CD4-positive, CD25-positive, alpha-beta regulatory T cell (primary cell): ENCODE measurements at regions not wholly inside any gene's neighbourhood (a gene's known extent, or its start where the extent isn't known, plus 50 kb on each side); places are given as distances from the start of the nearest gene placed in this dataset.

Experiments
- ATAC-seq, 2 donors: fragments of 150-1000 bp; cut with Tn5 transposase; one replicate each; pipeline ENCODE4 v1.10.0; 2021; ENCODE audit warnings: low read depth in 2 of 2, moderate number of reproducible peaks in 2 of 2, moderate library complexity in 1 of 2
- DNase-seq, 3 donors: peaks; one replicate each; pipeline versions ENCODE4 v3.0.0 to v3.0.0-alpha.2; 2012 to 2022; ENCODE audit warnings: mixed read lengths in 1 of 3
- H3K27ac ChIP-seq: one replicate; pipeline ENCODE4 v1.7.0; 2013; ENCODE audit warnings: mild to moderate bottlenecking, low read length; ENCODE audit not compliant: insufficient read depth, poor library complexity, severe bottlenecking
- H3K27me3 ChIP-seq: one replicate; pipeline ENCODE4 v1.7.0; 2013; ENCODE audit warnings: low read length; ENCODE audit not compliant: control insufficient read depth, insufficient read depth
- H3K36me3 ChIP-seq: one replicate; pipeline ENCODE4 v1.7.0; 2013; ENCODE audit warnings: mild to moderate bottlenecking, low read length, moderate library complexity; ENCODE audit not compliant: control insufficient read depth, insufficient read depth
- H3K4me1 ChIP-seq: 2 replicates; pipeline ENCODE4 v1.7.0; 2013; ENCODE audit warnings: mild to moderate bottlenecking, low read length; ENCODE audit not compliant: insufficient read depth, control insufficient read depth, poor library complexity, severe bottlenecking
- H3K4me3 ChIP-seq: one replicate; pipeline ENCODE4 v1.7.0; 2013; ENCODE audit warnings: low read depth, mild to moderate bottlenecking, low read length, moderate library complexity
- H3K9me3 ChIP-seq, 2 experiments: 1 replicate in 1 of 2; 2 replicates in 1 of 2; pipeline ENCODE4 v1.7.0; 2013; ENCODE audit warnings: low read length in 2 of 2, mild to moderate bottlenecking in 1 of 2, moderate library complexity in 1 of 2; ENCODE audit not compliant: control insufficient read depth in 2 of 2
- H3K27ac Mint-ChIP-seq, 3 donors: one replicate each; pipeline ENCODE4 v1.8.0; 2020 to 2022; ENCODE audit warnings: mild to moderate bottlenecking in 3 of 3, mixed read lengths in 3 of 3, moderate library complexity in 2 of 3
- H3K27me3 Mint-ChIP-seq: one replicate; pipeline ENCODE4 v1.8.0; 2022; ENCODE audit warnings: mild to moderate bottlenecking, mixed read lengths
- H3K36me3 Mint-ChIP-seq: one replicate; pipeline ENCODE4 v1.8.0; 2020; ENCODE audit warnings: mixed read lengths
- H3K4me1 Mint-ChIP-seq, 4 donors: one replicate each; pipeline ENCODE4 v1.8.0; 2020 to 2022; ENCODE audit warnings: mixed read lengths in 4 of 4, mild to moderate bottlenecking in 1 of 4
- H3K4me3 Mint-ChIP-seq, 4 donors: one replicate each; pipeline ENCODE4 v1.8.0; 2020 to 2022; ENCODE audit warnings: mild to moderate bottlenecking in 4 of 4, mixed read lengths in 4 of 4, moderate library complexity in 3 of 4
- H3K9me3 Mint-ChIP-seq, 7 donors: one replicate each; pipeline ENCODE4 v1.8.0; 2020 to 2022; ENCODE audit warnings: mixed read lengths in 7 of 7, mild to moderate bottlenecking in 3 of 7, moderate library complexity in 2 of 7

- Mint-ChIP-seq H3K27ac (no peak overlapping the region), H3K27me3 (no peaks in the 10 kb centered on the region), H3K4me1 (no peaks in the 10 kb centered on the region), H3K4me3 (no peak overlapping the region), H3K9me3 (peaks cover 8 to 19% (median 12%) of the 10 kb centered on the region in 7 donors), H3K36me3 (no peaks in the 10 kb centered on the region)
- Histone ChIP-seq H3K27ac (no peak overlapping the region), H3K4me3 (no peak overlapping the region), H3K4me1 (no peaks in the 10 kb centered on the region), H3K9me3 (peaks cover 0 to 13% of the 10 kb centered on the region in 2 experiments), H3K27me3 (no peaks in the 10 kb centered on the region), H3K36me3 (no peaks in the 10 kb centered on the region)
- DNase-seq = no peak
- no peak for ATAC-seq
Measured at GRCh38 chr3:78153973-78154372, 1114.1 kb downstream of the ROBO2 start.

GRCh38 chr3:78154521-78155186 lies 1114.8 kb downstream of the ROBO2 start:
- no peak for DNase-seq
- no peak for ATAC-seq
- Histone ChIP-seq H3K27ac (no peak overlapping the region), H3K4me3 (no peak overlapping the region), H3K27me3 (no peaks in the 10 kb centered on the region), H3K9me3 (peaks cover 0 to 13% of the 10 kb centered on the region in 2 experiments), H3K4me1 (no peaks in the 10 kb centered on the region), H3K36me3 (no peaks in the 10 kb centered on the region)
- H3K36me3 Mint-ChIP-seq = no peaks in the 10 kb centered on the region
- H3K27me3 Mint-ChIP-seq = no peaks in the 10 kb centered on the region
- no peaks in the 10 kb centered on the region for H3K4me1 Mint-ChIP-seq
- no peak overlapping the region for H3K4me3 Mint-ChIP-seq
- H3K9me3 Mint-ChIP-seq = peaks cover 8 to 19% (median 12%) of the 10 kb centered on the region in 7 donors
- no peak overlapping the region for H3K27ac Mint-ChIP-seq

GRCh38 chr3:78161736-78162135 lies 1121.8 kb downstream of the ROBO2 start:
- Histone ChIP-seq H3K9me3 (peaks cover 0 to 2% of the 10 kb centered on the region in 2 experiments), H3K4me3 (no peak overlapping the region), H3K36me3 (no peaks in the 10 kb centered on the region), H3K4me1 (no peaks in the 10 kb centered on the region), H3K27ac (no peak overlapping the region), H3K27me3 (no peaks in the 10 kb centered on the region)
- Mint-ChIP-seq H3K36me3 (no peaks in the 10 kb centered on the region), H3K4me3 (no peak overlapping the region), H3K27ac (no peak overlapping the region), H3K4me1 (no peaks in the 10 kb centered on the region), H3K9me3 (peaks cover 0 to 25% (median 6%) of the 10 kb centered on the region in 7 donors), H3K27me3 (no peaks in the 10 kb centered on the region)
- no peak for DNase-seq
- ATAC-seq = no peak

GRCh38 chr3:78163379-78163778 lies 1123.5 kb downstream of the ROBO2 start:
- peaks cover 0 to 2% of the 10 kb centered on the region in 2 experiments for H3K9me3 ChIP-seq
- DNase-seq (no peak), ATAC-seq (no peak)
- H3K4me1 Mint-ChIP-seq = no peaks in the 10 kb centered on the region
- no peak overlapping the region for H3K27ac ChIP-seq
- H3K4me3 ChIP-seq = no peak overlapping the region
- H3K27ac Mint-ChIP-seq = no peak overlapping the region
- H3K27me3 ChIP-seq = no peaks in the 10 kb centered on the region
- H3K9me3 Mint-ChIP-seq = peaks cover 0 to 19% (median 5%) of the 10 kb centered on the region in 7 donors
- H3K4me1 ChIP-seq = no peaks in the 10 kb centered on the region
- H3K36me3 ChIP-seq = no peaks in the 10 kb centered on the region
- no peaks in the 10 kb centered on the region for H3K27me3 Mint-ChIP-seq
- no peak overlapping the region for H3K4me3 Mint-ChIP-seq
- no peaks in the 10 kb centered on the region for H3K36me3 Mint-ChIP-seq

- no peak overlapping the region for H3K4me3 Mint-ChIP-seq
Measured at GRCh38 chr3:78165876-78166275, 1126.0 kb downstream of the ROBO2 start.

DNA sequence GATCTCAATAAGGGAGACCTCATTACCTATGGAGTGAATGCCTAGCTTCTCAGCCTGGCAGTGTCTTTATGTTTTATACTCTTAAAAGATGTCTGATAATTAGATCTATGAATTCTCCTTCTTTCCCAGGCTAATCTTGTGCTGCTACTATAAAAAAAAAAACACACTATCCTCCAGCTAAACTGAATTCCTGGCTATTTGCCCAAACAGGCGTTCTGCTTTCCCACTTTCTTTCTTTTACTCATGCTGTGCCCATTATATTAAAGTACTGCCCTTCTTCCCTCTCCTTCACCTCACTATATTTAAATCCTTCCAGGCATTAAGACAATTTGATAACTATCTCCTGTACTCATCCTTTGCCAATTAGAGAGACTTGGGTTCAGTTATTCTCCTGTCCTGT lies 1134.9 kb downstream of the ROBO2 start:
- no peak overlapping the region for H3K4me3 Mint-ChIP-seq
- Histone ChIP-seq H3K9me3 (peaks cover 0 to 4% of the 10 kb centered on the region in 2 experiments), H3K27me3 (no peaks in the 10 kb centered on the region), H3K4me3 (no peak overlapping the region), H3K4me1 (no peaks in the 10 kb centered on the region), H3K27ac (no peak overlapping the region), H3K36me3 (no peaks in the 10 kb centered on the region)
- DNase-seq = no peak
- H3K27ac Mint-ChIP-seq = no peak overlapping the region
- ATAC-seq = no peak
- H3K9me3 Mint-ChIP-seq = peaks cover 1 to 16% (median 6%) of the 10 kb centered on the region in 7 donors
- H3K36me3 Mint-ChIP-seq = no peaks in the 10 kb centered on the region
- H3K27me3 Mint-ChIP-seq = no peaks in the 10 kb centered on the region
- H3K4me1 Mint-ChIP-seq = no peaks in the 10 kb centered on the region

More at GRCh38 chr3:78165876-78166275, 1126.0 kb downstream of the ROBO2 start:
- H3K36me3 ChIP-seq = no peaks in the 10 kb centered on the region
- no peak overlapping the region for H3K4me3 ChIP-seq
- ATAC-seq (no peak), DNase-seq (no peak)
- peaks cover 2 to 4% of the 10 kb centered on the region in 2 experiments for H3K9me3 ChIP-seq
- H3K27me3 Mint-ChIP-seq = no peaks in the 10 kb centered on the region
- H3K4me1 ChIP-seq = no peaks in the 10 kb centered on the region
- no peaks in the 10 kb centered on the region for H3K27me3 ChIP-seq
- no peaks in the 10 kb centered on the region for H3K4me1 Mint-ChIP-seq
- H3K27ac Mint-ChIP-seq = no peak overlapping the region
- H3K36me3 Mint-ChIP-seq = no peaks in the 10 kb centered on the region
- H3K27ac ChIP-seq = no peak overlapping the region
- H3K9me3 Mint-ChIP-seq = peaks cover 0 to 28% (median 5%) of the 10 kb centered on the region in 7 donors

DNA sequence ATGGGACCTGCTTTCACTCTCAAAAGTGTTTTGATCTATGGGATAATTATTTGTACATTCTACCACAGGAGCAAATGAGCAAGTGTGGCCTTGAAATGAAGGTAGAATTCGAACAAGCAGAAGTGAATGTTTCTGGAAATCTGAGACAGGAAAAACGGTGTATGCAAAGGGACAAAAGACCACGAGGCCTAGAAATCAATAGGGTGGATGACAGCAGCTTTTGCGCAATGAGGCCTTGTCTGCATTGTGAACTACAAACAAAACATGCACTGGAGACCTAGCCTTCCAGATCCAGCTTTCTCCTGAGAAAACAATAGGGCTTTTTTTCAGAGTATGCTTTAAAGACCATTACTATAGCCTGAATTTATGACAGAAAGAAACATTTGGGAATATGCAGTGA lies 1137.0 kb downstream of the ROBO2 start:
- Histone ChIP-seq H3K4me3 (no peak overlapping the region), H3K9me3 (no peaks in the 10 kb centered on the region), H3K36me3 (no peaks in the 10 kb centered on the region), H3K27ac (no peak overlapping the region), H3K4me1 (no peaks in the 10 kb centered on the region), H3K27me3 (no peaks in the 10 kb centered on the region)
- Mint-ChIP-seq H3K4me3 (no peak overlapping the region), H3K27me3 (no peaks in the 10 kb centered on the region), H3K9me3 (peaks cover 1 to 13% (median 7%) of the 10 kb centered on the region in 7 donors), H3K4me1 (no peaks in the 10 kb centered on the region), H3K27ac (no peak overlapping the region), H3K36me3 (no peaks in the 10 kb centered on the region)
- ATAC-seq (no peak), DNase-seq (no peak)

DNA sequence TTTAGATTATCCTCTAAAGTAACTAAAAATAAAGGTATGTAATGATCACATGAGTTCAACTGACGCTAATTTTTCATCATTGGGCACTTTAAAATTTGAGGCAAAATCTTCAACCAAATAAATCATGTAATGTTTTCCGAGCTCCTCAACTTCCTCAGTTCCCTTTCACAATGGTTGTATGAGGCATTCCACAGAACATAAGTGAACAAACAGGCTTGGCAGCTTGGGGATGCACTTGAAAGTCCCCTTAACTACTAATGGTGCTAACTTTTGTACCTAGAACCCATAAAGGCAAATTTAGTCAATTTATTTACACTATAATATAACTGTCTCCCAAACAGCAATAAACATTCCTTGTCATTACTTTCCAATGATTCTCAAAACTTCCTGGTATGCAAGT lies 1137.9 kb downstream of the ROBO2 start:
- no peaks in the 10 kb centered on the region for H3K36me3 Mint-ChIP-seq
- Histone ChIP-seq H3K36me3 (no peaks in the 10 kb centered on the region), H3K9me3 (no peaks in the 10 kb centered on the region), H3K4me1 (no peaks in the 10 kb centered on the region), H3K27me3 (no peaks in the 10 kb centered on the region), H3K4me3 (no peak overlapping the region), H3K27ac (no peak overlapping the region)
- no peak for DNase-seq
- H3K4me1 Mint-ChIP-seq = no peaks in the 10 kb centered on the region
- peaks cover 1 to 17% (median 6%) of the 10 kb centered on the region in 7 donors for H3K9me3 Mint-ChIP-seq
- no peak for ATAC-seq
- H3K4me3 Mint-ChIP-seq = no peak overlapping the region
- no peak overlapping the region for H3K27ac Mint-ChIP-seq
- no peaks in the 10 kb centered on the region for H3K27me3 Mint-ChIP-seq
